ENCODE measurements at regions not wholly inside any gene's neighbourhood (a gene's known extent, or its start where the extent isn't known, plus 50 kb on each side); places are given as distances from the start of the nearest gene placed in this dataset.

GRCh38 chr3:87563712-87564111 is 287.3 kb upstream of the POU1F1 start:
- H3K79me2 ChIP-seq (ENCODE audit: insufficient read depth, low read length), result no peaks in the 10 kb centered on the region
- no peaks in the 10 kb centered on the region for H4K20me1 ChIP-seq (ENCODE audit: insufficient read depth, low read length, poor library complexity, severe bottlenecking)
- no peak overlapping the region for H2AFZ ChIP-seq (ENCODE audit: low read length)
- no peaks in the 10 kb centered on the region for H3K4me1 ChIP-seq (ENCODE audit: insufficient read depth, low read length, poor library complexity, severe bottlenecking)
- no peaks in the 10 kb centered on the region for H3K9me3 ChIP-seq (ENCODE audit: insufficient read depth, low read depth, low read length)
- H3K9ac ChIP-seq (ENCODE audit: low read depth, low read length, poor library complexity, severe bottlenecking), result no peak overlapping the region
- H3K4me2 ChIP-seq (ENCODE audit: low read depth, low read length, poor library complexity, severe bottlenecking), result no peak overlapping the region
- no peak overlapping the region for H3K4me3 ChIP-seq (ENCODE audit: low read length, poor library complexity, severe bottlenecking)
- no peaks in the 10 kb centered on the region for H3K27me3 ChIP-seq (ENCODE audit: insufficient read depth, low read length, poor library complexity, severe bottlenecking)
- no peaks in the 10 kb centered on the region for H3K9me2 ChIP-seq (replicated peaks; ENCODE audit: low read depth, low read length)
- no peaks in the 10 kb centered on the region for H3K36me3 ChIP-seq (ENCODE audit: insufficient read depth, low read length)
- no peak for TF ChIP-seq CTCF (conservative IDR thresholded peaks at IDR 0.05; ENCODE audit: low read length)
- no peak for TF ChIP-seq EZH2phosphoT487 (IDR thresholded peaks at IDR 0.05; ENCODE audit: borderline replicate concordance)
- no peaks in the 10 kb centered on the region for H3F3A ChIP-seq (ENCODE audit: low read depth)

- Histone ChIP-seq H3K9me2 (replicated peaks; ENCODE audit: low read depth, low read length) (no peaks in the 10 kb centered on the region), H3K9me3 (ENCODE audit: insufficient read depth, low read depth, low read length) (no peaks in the 10 kb centered on the region), H4K20me1 (ENCODE audit: insufficient read depth, low read length, poor library complexity, severe bottlenecking) (no peaks in the 10 kb centered on the region), H2AFZ (ENCODE audit: low read length) (no peak overlapping the region), H3K79me2 (ENCODE audit: insufficient read depth, low read length) (no peaks in the 10 kb centered on the region), H3K4me3 (ENCODE audit: low read length, poor library complexity, severe bottlenecking) (no peak overlapping the region), H3K4me1 (ENCODE audit: insufficient read depth, low read length, poor library complexity, severe bottlenecking) (no peaks in the 10 kb centered on the region), H3K27me3 (ENCODE audit: insufficient read depth, low read length, poor library complexity, severe bottlenecking) (no peaks in the 10 kb centered on the region), H3K36me3 (ENCODE audit: insufficient read depth, low read length) (no peaks in the 10 kb centered on the region), H3K4me2 (ENCODE audit: low read depth, low read length, poor library complexity, severe bottlenecking) (no peak overlapping the region), H3F3A (ENCODE audit: low read depth) (no peaks in the 10 kb centered on the region), H3K9ac (ENCODE audit: low read depth, low read length, poor library complexity, severe bottlenecking) (no peak overlapping the region)
- TF ChIP-seq EZH2phosphoT487 (IDR thresholded peaks at IDR 0.05; ENCODE audit: borderline replicate concordance) (no peak), CTCF (conservative IDR thresholded peaks at IDR 0.05; ENCODE audit: low read length) (no peak)
Measured at GRCh38 chr3:87558492-87558891, 282.1 kb upstream of the POU1F1 start.

GRCh38 chr3:87555290-87555689 is 278.9 kb upstream of the POU1F1 start:
- H3K9ac ChIP-seq (ENCODE audit: low read depth, low read length, poor library complexity, severe bottlenecking), result no peak overlapping the region
- no peaks in the 10 kb centered on the region for H3K36me3 ChIP-seq (ENCODE audit: insufficient read depth, low read length)
- H3K79me2 ChIP-seq (ENCODE audit: insufficient read depth, low read length), result no peaks in the 10 kb centered on the region
- no peak for TF ChIP-seq CTCF (conservative IDR thresholded peaks at IDR 0.05; ENCODE audit: low read length)
- TF ChIP-seq EZH2phosphoT487 (IDR thresholded peaks at IDR 0.05; ENCODE audit: borderline replicate concordance), result no peak
- no peaks in the 10 kb centered on the region for H3K27me3 ChIP-seq (ENCODE audit: insufficient read depth, low read length, poor library complexity, severe bottlenecking)
- no peaks in the 10 kb centered on the region for H3K9me3 ChIP-seq (ENCODE audit: insufficient read depth, low read depth, low read length)
- no peak overlapping the region for H3K4me2 ChIP-seq (ENCODE audit: low read depth, low read length, poor library complexity, severe bottlenecking)
- no peak overlapping the region for H3K4me3 ChIP-seq (ENCODE audit: low read length, poor library complexity, severe bottlenecking)
- H4K20me1 ChIP-seq (ENCODE audit: insufficient read depth, low read length, poor library complexity, severe bottlenecking), result no peaks in the 10 kb centered on the region
- no peaks in the 10 kb centered on the region for H3K4me1 ChIP-seq (ENCODE audit: insufficient read depth, low read length, poor library complexity, severe bottlenecking)
- H3F3A ChIP-seq (ENCODE audit: low read depth), result no peaks in the 10 kb centered on the region
- H3K9me2 ChIP-seq (replicated peaks; ENCODE audit: low read depth, low read length), result no peaks in the 10 kb centered on the region
- no peak overlapping the region for H2AFZ ChIP-seq (ENCODE audit: low read length)
